ENCODE measurements at regions not wholly inside any gene's neighbourhood (a gene's known extent, or its start where the extent isn't known, plus 50 kb on each side); places are given as distances from the start of the nearest gene placed in this dataset.

DNA sequence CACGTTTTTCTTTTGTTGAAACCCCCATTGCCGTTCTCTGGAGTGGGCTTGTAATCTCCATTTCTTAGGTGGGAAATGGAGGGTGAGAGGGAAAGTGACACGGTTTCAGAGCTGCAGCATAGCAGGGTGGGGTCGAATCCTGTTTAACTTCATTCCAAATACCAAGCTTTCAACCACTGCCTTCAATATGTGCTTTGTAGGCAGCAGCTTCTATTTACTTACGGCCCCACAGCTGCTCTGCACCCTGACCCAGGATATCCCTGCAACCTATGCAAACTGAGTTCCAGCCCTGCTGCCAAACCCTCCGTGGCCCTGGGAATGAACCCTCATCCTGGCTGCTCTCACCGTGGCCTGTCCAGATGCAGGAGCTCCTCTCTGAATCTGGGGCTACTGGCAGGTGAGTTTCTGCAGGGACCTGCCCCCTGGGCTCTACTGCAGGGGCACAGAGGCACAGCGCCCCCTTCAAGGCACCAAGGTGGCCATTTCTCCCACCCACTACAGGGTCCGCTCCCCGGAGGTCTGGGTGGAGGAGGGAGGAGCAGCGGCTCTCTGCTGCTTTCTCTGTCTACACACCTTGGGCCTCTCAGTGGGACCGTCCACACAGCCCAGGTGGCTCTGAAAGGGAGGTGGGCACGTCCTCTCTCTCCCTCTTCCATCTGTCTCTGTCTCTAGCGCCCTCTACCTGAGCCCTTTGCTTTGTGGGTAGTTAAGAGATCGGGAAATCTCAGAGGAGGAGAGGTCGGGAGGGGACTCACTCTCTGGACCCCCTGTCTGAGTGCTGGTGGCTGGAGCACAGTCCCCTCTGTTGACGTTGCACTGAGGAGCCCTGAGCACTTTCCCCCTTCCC lies 279.1 kb downstream of the BRD1 start:
- no peak for DNase-seq (ENCODE audit: low read depth)

DNA sequence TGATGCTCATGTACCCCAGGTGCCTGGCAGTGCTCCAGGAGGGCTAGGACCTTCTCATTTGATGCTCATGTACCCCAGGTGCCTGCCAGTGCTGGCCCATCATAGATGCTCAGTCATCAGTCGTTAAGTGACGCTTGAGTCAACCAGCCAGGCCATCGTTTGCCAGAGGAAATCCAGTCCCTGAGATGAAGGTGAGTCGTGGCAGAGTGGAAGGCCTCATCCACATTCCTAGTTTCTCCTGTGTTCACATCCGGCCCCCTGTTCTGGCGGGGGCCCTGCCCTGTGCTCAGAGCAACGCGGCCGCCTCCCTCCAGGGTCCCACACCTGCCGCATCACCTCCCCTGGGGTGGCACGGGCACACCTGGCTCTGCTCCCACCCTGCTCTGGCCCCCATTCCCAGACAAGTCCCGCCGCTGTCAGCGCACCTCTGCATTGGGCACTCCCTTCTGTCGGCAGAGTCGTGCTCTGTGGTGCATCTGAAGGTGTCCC lies 279.9 kb downstream of the BRD1 start:
- no peak for DNase-seq (ENCODE audit: low read depth)

DNA sequence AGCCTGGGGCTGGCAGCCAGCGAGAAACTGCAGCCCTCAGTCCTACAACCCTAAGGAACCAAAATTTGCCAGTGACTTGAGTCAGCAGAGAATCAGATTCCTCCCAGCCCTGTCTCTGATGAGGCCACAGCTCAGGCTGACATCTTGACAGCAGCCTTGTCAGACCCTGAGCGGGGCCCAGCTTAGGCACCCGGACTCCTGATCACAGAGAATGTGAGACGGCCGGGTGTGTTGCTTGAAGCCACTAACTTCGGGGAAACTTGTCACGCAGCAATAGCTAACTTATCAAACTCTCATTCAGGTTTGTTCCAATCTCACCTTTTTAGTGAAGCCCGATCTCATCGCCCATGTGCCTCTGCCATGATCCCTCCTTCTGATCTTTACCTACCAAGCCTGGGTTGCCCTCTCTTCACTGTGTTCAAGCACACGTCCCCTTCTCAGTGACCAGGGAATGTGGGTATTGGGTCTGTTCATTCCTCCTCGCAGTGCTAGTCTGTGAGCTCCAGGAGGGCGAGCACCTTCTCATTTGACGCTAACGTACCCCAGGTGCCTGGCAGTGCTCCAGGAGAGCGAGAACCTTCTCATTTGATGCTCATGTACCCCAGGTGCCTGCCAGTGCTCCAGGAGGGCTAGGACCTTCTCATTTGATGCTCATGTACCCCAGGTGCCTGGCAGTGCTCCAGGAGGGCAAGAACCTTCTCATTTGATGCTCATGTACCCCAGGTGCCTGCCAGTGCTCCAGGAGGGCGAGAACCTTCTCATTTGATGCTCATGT lies 280.7 kb downstream of the BRD1 start:
- no peak for DNase-seq (ENCODE audit: low read depth)

DNA sequence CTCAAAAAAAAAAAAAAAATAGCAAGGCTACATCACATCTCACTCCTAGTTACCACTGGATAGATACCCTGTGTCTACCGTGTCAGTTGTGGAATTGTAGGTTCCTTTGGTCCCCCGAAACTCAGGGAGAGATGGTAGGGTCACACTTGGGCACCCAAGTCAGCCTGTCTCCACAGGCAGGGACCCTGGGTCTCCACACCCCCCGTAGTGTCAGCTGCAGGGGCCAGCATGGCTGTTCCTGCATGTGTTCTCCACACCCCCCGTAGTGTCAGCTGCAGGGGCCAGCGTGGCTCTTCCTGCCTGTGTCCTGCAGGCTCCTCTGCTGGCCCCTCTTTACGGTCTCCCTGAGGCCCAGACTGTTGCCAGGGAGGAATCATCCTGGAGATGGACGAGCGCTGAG lies 282.1 kb downstream of the BRD1 start:
- no peak for DNase-seq (ENCODE audit: low read depth)

DNA sequence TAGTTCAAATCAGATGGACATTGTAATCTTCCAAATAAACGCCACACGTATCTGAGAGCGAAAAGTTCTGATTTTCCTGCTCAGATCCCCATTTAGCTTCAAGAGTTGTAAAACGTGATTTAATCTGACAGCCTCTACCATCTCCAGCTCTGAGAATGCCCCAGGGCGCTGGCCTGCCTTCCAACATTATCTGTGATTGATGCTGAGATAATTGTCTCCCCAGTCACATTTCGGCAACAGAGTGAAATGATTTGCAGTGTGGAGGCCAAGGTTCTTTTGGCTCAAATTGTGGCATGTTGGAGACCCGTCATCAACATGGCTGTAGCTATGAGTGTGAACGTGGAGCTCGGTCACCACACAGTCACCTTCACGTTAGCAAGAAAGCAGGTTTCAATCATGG lies 283.4 kb downstream of the BRD1 start:
- no peak for DNase-seq (ENCODE audit: low read depth)

DNA sequence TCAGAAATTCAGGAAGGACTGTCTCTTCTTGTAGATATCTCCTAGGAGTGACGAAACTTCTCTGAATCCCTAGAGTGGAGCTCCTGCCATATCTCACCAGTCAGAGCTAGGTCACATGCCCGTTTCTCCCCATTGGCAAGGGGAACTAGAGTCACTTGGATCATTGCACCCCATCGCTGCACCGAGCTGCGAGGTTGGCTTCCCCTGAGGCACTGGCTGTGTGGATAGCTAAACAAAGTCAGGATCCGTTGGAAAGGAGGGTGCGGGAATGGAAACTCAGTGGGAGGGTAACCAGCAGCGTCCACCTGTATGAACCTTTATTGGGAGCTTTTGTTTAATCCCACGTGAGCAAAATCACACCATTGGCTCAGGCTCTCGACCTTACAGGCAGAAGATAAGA lies 283.8 kb downstream of the BRD1 start:
- no peak for DNase-seq (ENCODE audit: low read depth)

DNA sequence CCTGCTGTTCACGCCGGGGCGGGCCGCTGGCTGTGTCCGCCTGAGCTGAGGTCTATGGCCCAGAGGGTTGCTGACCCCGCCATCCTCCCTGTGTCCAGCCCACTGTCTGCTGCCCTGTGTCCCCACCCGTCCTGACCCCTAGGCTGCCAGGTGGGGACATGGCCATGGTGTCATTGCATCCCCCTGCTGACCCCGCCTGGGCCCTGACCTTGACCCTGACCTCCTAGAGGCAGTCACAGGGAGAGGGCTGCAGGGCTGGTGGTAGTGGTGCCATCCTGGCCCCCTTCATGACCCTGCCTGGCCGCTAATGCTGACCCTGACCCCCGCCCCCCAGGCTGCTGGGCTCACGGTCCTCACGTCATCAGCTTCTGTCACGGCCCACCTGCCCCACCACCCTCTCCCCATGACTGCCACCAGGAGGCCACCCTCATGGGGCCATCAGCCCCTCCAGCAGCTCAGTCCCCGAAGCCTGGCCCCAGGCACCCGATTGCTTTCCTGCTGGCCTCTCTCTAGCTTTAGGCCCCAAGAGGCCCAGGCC lies 285.9 kb downstream of the BRD1 start:
- no peak for DNase-seq (ENCODE audit: low read depth)

DNA sequence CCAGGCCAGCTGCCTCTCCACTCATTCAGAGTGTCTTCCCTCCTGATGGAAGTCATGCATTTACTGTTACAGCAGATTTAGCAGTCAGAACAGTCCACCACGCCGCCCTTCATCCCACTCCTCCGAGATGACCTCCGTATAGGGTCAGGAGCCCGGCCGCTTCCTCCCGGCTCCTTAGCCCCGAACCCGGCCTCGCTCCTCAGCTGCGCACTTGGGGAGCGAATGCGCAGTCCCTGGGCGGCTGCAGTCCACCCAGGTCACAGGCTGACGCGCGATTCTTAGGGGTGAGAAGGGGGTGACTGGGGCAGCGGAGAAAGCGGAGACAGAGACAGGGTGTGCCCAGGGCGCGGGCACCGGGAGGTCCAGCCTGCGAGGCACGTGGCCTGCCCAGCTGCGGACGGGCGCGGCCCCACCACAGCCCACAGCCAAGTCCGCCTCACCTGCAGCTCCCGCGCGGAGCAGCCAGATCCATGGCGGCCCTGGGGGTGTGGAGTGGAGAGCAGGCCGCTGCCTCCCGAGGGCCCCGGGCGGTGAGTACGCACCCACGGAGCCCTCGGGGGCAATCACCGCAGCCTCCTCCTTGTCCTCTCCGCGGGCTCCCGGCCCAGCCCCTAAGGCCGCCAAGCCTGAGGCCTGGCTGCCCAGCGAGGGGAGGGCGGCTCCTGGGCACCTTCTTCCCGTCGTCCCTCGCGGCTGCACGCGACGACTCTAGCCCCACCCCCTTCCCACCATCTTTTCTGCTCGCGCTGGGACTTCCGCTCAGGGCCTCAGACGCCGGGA lies 286.6 kb downstream of the BRD1 start:
- DNase-seq (ENCODE audit: low read depth), result no peak

DNA sequence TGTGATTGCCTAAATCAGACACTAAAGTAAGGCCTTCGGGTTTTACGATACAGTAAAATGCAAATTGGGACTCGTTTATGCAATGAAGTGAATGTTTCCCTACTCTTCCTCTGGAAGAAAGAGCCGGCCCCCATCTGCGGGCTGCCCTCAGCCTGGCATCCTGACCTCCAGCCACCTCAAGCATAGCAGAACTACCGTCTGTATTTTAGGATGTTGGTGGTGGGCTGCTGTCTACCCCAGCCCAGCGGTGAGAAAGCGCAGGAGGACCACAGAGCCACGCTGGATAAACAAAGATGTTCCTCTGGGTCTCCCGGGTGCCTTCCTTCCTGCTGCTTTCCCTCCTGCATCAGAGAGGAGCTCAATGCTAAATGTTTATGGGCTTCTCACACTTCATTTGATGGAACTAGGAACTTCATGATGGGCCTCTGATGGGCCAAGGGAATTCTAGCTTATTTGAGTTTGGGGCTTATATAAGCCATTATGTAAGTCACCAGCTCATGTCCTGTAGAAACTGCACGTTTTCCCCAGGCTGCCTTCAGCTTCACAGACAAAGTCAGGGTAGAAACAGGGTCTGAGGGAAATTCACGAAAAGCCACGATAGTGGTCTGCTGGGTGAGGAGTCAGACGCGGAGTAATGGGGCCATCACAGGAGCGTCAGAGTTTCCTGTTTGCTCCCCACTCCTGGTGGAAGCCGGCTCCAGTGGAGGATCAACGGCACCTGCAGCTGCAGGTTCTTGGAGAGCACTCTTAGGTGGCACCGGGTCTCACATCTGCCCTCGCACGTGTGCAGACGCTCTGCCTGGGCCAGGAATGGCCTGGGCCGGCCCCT lies 287.4 kb downstream of the BRD1 start:
- DNase-seq (ENCODE audit: low read depth), result no peak

DNA sequence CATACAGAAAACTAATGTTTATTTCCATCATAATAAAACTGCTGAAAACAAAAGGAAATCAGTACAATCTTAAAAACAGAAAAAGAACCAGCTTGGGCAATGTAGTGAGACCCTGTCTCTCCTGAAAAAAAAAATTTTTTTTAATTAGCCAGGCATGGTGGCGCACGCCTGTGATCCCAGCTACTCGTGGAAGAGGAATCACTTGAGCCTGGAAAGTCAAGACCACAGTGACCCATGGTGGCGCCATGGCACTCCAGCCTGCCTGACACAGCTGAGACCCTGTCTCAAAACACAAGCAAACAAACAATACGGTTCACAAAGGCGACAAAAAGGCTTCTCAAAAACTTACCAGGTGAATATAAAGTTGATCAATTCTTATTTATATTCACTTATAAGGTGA lies 289.7 kb downstream of the BRD1 start:
- no peak for DNase-seq (ENCODE audit: low read depth)

DNA sequence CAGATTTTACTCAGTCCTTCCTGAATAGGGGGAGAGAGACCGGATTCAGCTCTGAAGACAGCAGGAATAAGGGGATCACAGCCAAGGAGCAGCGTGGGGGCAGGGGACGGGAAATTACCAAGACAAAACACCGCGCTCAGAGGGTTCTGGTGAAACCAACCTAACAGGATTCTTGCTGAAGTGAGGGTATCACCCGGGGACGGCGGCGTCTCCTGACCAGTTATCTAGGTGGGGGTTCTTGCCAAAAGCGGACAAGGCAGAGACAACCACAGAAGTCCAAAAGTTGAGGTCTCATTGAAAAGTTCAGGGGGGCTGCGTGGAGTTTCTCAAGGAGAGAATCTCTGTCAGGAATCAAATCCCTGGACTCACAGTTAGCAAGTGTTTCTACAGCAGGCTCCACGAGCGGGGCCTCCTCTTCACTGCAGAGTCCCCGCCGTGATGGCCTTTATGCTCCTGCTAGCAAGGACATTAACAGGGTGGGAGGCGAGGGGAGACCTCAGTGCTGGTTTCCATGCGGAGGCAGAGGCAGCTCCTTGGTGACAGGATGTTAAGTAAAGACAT lies 291.0 kb downstream of the BRD1 start:
- DNase-seq (ENCODE audit: low read depth), result no peak

DNA sequence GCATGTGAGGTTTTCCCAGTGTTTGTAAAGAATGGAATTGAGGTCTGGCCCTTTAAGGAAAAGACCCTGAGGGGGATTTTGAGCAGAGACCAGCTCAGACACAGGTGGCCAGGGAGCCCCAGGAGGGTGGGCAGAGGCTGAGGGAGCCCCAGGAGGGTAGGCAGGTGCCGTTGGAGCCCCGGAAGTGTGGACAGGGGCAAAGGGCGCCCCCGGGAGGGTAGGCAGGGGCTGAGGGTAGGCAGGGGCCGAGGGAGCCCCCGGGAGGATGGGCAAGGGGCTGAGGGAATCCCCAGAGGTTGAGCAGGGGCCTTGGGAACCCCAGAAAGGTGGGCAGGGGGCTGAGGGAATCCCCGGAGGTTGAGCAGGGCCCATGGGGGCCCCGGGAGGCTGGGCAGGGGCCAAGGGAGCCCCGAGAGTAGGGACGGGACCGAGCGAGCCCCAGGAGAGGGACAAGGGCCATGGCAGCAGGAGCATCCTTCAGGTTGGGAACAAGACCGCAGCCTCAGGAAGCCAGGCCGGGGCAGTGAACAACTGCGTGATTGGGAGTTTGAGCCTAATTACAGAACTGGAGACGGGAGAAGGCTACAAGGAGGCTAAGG lies 292.0 kb downstream of the BRD1 start:
- DNase-seq (ENCODE audit: low read depth), result no peak

DNA sequence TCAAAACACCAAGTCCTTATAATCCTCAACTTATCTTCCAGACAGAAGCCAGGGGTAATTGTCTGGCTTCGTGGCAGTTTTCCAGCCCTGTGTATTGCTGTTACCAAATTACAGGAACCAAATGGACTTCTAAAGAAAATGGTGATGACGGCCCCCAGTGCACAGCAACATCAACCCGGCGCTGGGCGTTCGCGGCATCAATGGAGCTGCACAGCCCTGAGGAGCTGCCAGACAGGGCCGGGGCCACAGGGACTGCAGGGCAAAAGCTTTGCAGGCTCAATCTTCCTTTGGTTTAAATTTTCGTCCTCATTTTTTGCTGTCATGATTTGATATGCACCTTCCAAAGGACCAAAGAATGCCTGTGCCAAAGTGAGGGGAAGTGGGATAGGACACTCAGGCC lies 292.5 kb downstream of the BRD1 start:
- no peak for DNase-seq (ENCODE audit: low read depth)

DNA sequence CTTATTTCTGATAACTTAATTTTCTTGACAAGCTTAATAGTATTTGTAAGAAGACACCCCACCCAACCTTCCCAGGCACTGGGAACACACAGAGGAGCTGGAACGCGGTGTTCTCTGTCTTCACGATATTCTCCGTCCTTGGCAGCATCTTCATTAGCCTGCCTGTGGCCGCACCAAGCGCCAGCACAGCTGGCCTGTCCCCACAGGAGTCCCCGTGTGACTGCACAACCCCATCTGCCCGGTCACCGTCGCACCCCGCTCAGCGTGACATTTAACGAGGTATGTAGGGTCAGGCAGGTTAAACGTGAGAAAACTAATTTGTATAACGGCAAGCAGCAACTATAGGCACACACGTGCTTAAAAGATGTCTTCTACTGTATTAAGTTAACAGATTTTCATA lies 293.3 kb downstream of the BRD1 start:
- no peak for DNase-seq (ENCODE audit: low read depth)

DNA sequence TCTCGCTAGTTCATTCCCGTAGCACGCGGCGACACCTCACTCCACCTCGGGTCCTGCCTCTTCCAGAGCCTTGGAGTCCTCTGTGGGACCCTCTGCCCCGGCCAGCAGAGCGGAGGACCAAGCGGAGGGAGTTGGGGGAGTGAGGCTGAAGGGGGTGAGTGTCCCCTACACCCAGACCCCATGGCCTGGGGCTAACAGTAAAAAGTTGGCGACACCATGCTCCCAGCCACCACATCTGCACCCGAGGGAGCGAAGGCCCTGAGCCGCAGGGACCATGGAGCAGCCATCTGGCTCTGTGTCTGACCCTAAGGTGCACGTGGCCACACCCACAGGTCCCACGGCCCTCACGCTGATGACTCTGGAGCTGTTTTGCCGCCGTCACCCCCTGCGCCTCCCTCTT lies 293.8 kb downstream of the BRD1 start:
- no peak for DNase-seq (ENCODE audit: low read depth)

DNA sequence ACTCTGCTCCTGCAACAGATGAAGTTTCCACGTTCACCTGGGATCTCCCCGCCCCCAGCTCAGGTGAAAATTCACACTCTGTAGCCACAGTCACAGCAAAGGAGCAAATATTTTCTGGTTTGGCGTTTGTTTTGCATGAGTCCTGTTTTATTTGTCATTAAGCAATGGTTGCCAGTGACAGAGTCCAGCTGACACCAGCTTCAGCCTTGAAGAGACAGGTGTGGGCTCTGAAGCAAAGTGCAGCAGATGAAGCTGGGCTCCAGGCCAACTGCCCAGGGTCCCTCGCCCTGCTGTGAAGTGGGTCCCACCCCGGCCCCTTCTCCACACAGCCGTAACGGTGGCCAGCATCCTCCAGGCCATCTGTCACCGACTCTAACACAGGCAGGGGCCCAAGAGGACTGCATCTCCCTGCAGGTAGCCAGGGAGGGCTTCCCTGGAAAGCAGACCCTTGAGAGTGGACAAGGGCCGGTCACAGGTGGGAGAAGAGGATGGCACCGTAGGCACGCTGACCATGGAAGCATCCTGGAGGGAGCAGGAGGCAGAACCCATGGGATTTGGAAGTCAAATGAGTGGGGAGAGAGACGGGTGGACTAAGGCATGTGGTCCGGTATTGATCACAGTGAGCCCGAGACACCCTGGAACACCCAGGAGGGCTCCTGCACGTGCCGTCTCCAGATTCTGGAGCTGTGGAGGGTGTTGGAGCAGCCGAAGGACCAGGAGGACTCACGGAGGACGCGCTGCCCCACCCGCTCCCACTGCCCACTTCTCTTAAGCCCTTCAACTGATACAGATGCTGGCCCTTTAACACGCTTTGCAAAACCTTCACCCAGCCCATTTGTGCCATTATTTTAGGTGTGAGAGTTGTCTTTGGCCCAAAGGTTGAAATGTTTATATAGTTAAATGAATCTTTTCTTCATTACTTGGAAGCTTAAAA lies 294.5 kb downstream of the BRD1 start:
- DNase-seq (ENCODE audit: low read depth), result no peak

DNA sequence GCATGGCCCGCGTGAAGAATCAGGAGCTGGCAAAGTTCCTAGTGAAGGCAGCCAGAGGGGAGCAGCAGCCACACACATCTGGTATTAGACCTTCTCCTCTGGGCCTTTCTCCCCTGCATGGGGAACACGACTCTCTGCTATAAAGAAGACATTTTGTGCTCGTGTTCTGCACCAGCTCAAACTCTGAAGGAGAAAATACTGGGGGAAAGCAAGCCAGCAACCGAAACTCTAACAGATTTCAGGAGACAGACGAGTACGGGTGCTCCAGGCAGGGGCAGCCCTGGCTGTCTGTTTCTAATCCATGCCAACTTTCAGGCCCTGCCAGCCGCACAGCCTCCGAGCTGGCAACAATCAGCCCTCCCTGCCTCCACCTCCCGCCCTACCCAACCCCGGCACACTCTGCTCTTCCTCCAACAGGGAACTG lies 296.3 kb downstream of the BRD1 start:
- no peak for DNase-seq (ENCODE audit: low read depth)

DNA sequence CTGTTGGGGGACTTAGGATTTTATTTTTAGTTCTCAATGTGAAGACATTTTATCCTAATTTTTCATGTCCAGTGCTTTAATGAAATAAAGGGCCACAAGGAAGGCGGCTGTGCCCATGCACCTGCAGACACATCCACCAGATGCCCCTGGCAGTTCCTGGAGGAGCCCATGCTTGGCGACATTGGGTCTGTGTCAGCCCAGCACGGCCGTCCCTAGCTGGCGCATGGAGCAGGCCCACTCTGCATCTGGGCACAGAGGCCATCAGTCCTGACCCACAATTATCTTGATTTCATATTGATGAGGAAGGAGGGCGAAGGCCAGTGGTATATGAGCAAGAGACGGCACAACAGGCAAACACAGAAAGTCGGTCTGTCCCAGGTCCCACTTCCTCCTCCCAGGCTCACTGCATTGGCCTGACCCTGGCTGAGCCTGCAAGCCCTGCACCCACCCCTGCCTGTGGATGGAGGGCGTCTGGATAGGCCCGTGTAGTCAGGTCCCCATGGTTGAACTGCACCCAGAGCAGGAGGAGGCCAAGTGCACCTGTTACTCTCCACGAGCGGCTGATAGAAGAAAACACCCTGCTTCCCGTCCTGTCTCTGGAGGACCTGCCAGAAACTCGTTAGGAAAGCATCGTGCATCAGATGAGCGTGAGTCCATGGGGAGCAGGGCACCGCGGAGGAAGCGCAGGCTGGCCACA lies 296.9 kb downstream of the BRD1 start:
- DNase-seq (ENCODE audit: low read depth), result no peak

DNA sequence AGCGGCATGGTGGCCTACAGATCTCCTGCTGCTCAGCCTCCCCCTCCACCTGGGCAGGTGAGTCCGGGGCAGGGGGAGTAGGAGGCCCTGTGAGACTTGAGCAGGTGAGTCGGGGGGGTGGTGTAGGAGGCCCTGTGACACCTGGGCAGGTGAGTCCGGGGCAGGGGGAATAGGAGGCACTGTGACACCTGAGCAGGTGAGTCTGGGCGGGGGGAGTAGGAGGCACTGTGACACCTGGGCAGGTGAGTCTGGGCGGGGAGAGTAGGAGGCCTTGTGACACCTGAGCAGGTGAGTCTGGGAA lies 299.3 kb downstream of the BRD1 start:
- no peak for DNase-seq (ENCODE audit: low read depth)
